Astrocyte (in vitro differentiated cells and primary cell): ENCODE measurements at regions not wholly inside any gene's neighbourhood (a gene's known extent, or its start where the extent isn't known, plus 50 kb on each side); places are given as distances from the start of the nearest gene placed in this dataset.

Experiments used
- DNase-seq: peaks from one replicate; pipeline ENCODE4 v3.0.0-alpha.2; 2010; ENCODE audit warnings: low read depth
- FAIRE-seq: peaks from 2 replicates; lab custom pipeline; 2011; peaks lifted over from hg19 to GRCh38; lab: Jason Lieb, UNC
- H2AFZ ChIP-seq: 2 replicates; pipeline ENCODE4 v1.6.0; 2012; ENCODE audit warnings: low read depth, low read length, inconsistent platforms
- H3K27ac ChIP-seq: 2 replicates; pipeline ENCODE4 v1.5.1; 2011; ENCODE audit warnings: low read depth, low read length, inconsistent platforms
- H3K27me3 ChIP-seq: 2 replicates; pipeline ENCODE4 v1.6.0; 2011; ENCODE audit warnings: low read length, inconsistent platforms; ENCODE audit not compliant: insufficient read depth
- H3K36me3 ChIP-seq: 2 replicates; pipeline ENCODE4 v1.5.1; 2011; ENCODE audit warnings: low read length, inconsistent platforms; ENCODE audit not compliant: insufficient read depth
- H3K4me1 ChIP-seq: 2 replicates; pipeline ENCODE4 v1.5.1; 2011; ENCODE audit warnings: low read length, inconsistent platforms; ENCODE audit not compliant: insufficient read depth
- H3K4me2 ChIP-seq: 2 replicates; pipeline ENCODE4 v1.6.0; 2012; ENCODE audit warnings: low read length, inconsistent platforms
- H3K4me3 ChIP-seq: 2 replicates; pipeline ENCODE4 v1.5.1; 2011; ENCODE audit warnings: low read depth, mild to moderate bottlenecking, low read length, inconsistent platforms; ENCODE audit not compliant: insufficient read depth
- H3K79me2 ChIP-seq: 2 replicates; pipeline ENCODE4 v1.6.0; 2012; ENCODE audit warnings: mild to moderate bottlenecking, low read length, inconsistent platforms; ENCODE audit not compliant: insufficient read depth
- H3K9ac ChIP-seq: 2 replicates; pipeline ENCODE4 v1.6.0; 2012; ENCODE audit warnings: mild to moderate bottlenecking, low read length, inconsistent platforms
- H3K9me3 ChIP-seq: 2 replicates; pipeline ENCODE4 v1.5.1; 2012; ENCODE audit warnings: low read depth, mild to moderate bottlenecking, low read length, inconsistent platforms; ENCODE audit not compliant: insufficient read depth
- H4K20me1 ChIP-seq: 2 replicates; pipeline ENCODE4 v1.6.0; 2012; ENCODE audit warnings: low read length, inconsistent platforms; ENCODE audit not compliant: insufficient read depth
- H3K27ac Mint-ChIP-seq: one replicate; pipeline ENCODE4 v1.8.0; 2021; ENCODE audit warnings: mild to moderate bottlenecking, mixed read lengths; ENCODE audit not compliant: unreplicated experiment
- H3K27me3 Mint-ChIP-seq: one replicate; pipeline ENCODE4 v1.8.0; 2021; ENCODE audit warnings: low read depth, mixed read lengths; ENCODE audit not compliant: unreplicated experiment
- H3K36me3 Mint-ChIP-seq: one replicate; pipeline ENCODE4 v1.8.0; 2021; ENCODE audit warnings: low read depth, mixed read lengths; ENCODE audit not compliant: unreplicated experiment
- H3K4me1 Mint-ChIP-seq: one replicate; pipeline ENCODE4 v1.8.0; 2021; ENCODE audit warnings: low read depth, mixed read lengths; ENCODE audit not compliant: unreplicated experiment
- H3K4me3 Mint-ChIP-seq: one replicate; pipeline ENCODE4 v1.8.0; 2021; ENCODE audit warnings: mild to moderate bottlenecking, moderate library complexity, mixed read lengths; ENCODE audit not compliant: unreplicated experiment
- H3K9me3 Mint-ChIP-seq: one replicate; pipeline ENCODE4 v1.8.0; 2021; ENCODE audit warnings: mild to moderate bottlenecking, mixed read lengths; ENCODE audit not compliant: unreplicated experiment
- EZH2 ChIP-seq: IDR thresholded peaks from 2 replicates; pipeline ENCODE4 v1.6.1; 2012; ENCODE audit warnings: mild to moderate bottlenecking, low read length, inconsistent platforms; ENCODE audit not compliant: insufficient read depth
- TF ChIP-seq, protein P1 (sequence below): IDR thresholded peaks from 2 replicates; pipeline ENCODE4 v1.5.1; 2011; ENCODE audit warnings: low read depth, mild to moderate bottlenecking, inconsistent platforms, low read length, moderate library complexity; ENCODE audit not compliant: insufficient read depth

DNA sequence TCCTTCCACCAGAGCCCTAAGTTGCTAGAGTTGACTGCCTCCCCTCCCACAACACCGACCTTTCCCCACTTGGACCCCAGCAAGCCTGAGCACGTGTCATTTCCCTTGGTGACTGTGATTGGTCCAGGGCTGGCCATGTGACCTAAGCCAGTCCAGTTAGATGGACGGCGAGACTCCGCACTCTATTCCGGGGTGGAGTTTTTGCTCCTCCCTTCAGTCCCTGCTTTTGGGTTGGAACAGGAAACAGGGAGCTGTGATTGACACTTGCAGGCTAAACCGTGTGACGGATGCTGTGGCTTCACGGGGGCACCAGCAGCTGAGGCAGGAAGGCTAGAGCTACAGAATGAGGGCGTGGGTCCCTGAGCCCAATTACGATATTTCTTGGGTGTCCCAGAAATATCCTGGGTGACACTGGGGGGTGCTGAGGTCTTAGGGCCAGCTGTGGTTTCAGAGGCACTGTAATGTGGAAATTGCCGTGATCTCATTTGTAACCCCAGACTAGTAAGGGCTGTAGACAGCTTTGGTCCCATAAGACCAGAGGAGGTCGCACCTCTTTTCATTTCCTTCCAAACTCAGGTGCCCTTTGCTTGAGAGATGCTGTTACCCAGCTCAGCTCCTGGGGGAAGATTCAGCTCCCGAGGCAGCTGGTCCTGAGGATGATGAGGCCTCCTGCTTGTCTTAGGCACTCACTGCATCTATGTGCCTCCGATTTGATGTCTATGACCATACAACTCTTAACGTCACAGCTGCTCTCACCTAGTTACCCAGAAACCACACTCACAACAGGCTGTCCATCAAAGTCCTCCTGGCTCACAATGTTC, 102.7 kb upstream of the NPTX2 start:
- H3K9ac ChIP-seq = no peak overlapping the region
- no peak overlapping the region for H3K4me3 ChIP-seq
- no peaks in the 10 kb centered on the region for H3K4me1 ChIP-seq
- no peaks in the 10 kb centered on the region for H3K9me3 Mint-ChIP-seq
- peaks cover 24% of the 10 kb centered on the region for H3K27me3 Mint-ChIP-seq
- H3K4me1 Mint-ChIP-seq = no peaks in the 10 kb centered on the region
- H3K27me3 ChIP-seq = no peaks in the 10 kb centered on the region
- no peak overlapping the region for H3K27ac ChIP-seq
- no peaks in the 10 kb centered on the region for H3K36me3 ChIP-seq
- no peak overlapping the region for H2AFZ ChIP-seq
- H3K4me3 Mint-ChIP-seq = no peak overlapping the region
- H4K20me1 ChIP-seq = no peaks in the 10 kb centered on the region
- no peak overlapping the region for H3K4me2 ChIP-seq
- FAIRE-seq (no peak), DNase-seq (no peak)
- no peaks in the 10 kb centered on the region for H3K79me2 ChIP-seq
- no peak overlapping the region for H3K27ac Mint-ChIP-seq
- TF ChIP-seq, protein P1, sequence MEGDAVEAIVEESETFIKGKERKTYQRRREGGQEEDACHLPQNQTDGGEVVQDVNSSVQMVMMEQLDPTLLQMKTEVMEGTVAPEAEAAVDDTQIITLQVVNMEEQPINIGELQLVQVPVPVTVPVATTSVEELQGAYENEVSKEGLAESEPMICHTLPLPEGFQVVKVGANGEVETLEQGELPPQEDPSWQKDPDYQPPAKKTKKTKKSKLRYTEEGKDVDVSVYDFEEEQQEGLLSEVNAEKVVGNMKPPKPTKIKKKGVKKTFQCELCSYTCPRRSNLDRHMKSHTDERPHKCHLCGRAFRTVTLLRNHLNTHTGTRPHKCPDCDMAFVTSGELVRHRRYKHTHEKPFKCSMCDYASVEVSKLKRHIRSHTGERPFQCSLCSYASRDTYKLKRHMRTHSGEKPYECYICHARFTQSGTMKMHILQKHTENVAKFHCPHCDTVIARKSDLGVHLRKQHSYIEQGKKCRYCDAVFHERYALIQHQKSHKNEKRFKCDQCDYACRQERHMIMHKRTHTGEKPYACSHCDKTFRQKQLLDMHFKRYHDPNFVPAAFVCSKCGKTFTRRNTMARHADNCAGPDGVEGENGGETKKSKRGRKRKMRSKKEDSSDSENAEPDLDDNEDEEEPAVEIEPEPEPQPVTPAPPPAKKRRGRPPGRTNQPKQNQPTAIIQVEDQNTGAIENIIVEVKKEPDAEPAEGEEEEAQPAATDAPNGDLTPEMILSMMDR = no peak
- TF ChIP-seq EZH2 = no peak
- H3K36me3 Mint-ChIP-seq = no peaks in the 10 kb centered on the region
- no peaks in the 10 kb centered on the region for H3K9me3 ChIP-seq

DNA sequence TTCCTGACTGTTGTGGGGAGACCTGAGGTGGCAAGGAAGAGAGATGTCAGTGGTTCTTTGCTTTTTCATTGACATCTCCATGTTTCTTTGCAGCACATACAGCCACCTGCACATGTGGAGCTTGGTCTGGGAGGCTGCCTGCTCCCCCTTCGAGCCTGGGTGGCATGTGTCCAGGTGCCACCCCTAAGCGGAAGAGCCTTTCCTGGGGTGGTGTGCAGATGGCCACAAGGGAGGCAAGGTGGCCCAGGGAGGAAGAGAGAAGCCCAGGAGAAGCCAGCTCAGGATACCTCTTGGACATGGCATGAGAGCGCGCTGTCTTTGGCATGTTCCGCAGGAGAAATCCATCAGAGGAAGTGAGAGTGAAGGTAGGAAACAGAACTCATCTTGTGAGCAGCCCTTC, 105.9 kb upstream of the NPTX2 start:
- H3K27me3 ChIP-seq = no peaks in the 10 kb centered on the region
- no peak overlapping the region for H3K4me3 ChIP-seq
- H3K27ac ChIP-seq = no peak overlapping the region
- H3K36me3 ChIP-seq = no peaks in the 10 kb centered on the region
- no peak for TF ChIP-seq EZH2
- TF ChIP-seq, protein P1 = no peak
- H3K4me1 Mint-ChIP-seq = no peaks in the 10 kb centered on the region
- peaks cover 27% of the 10 kb centered on the region for H3K27me3 Mint-ChIP-seq
- H3K9me3 ChIP-seq = no peaks in the 10 kb centered on the region
- no peak overlapping the region for H3K4me3 Mint-ChIP-seq
- H3K79me2 ChIP-seq = no peaks in the 10 kb centered on the region
- H3K27ac Mint-ChIP-seq = no peak overlapping the region
- H3K9ac ChIP-seq = no peak overlapping the region
- no peaks in the 10 kb centered on the region for H4K20me1 ChIP-seq
- no peaks in the 10 kb centered on the region for H3K4me1 ChIP-seq
- H2AFZ ChIP-seq = no peak overlapping the region
- no peak for DNase-seq
- H3K4me2 ChIP-seq = no peak overlapping the region
- H3K36me3 Mint-ChIP-seq = no peaks in the 10 kb centered on the region
- no peaks in the 10 kb centered on the region for H3K9me3 Mint-ChIP-seq
- no peak for FAIRE-seq

DNA sequence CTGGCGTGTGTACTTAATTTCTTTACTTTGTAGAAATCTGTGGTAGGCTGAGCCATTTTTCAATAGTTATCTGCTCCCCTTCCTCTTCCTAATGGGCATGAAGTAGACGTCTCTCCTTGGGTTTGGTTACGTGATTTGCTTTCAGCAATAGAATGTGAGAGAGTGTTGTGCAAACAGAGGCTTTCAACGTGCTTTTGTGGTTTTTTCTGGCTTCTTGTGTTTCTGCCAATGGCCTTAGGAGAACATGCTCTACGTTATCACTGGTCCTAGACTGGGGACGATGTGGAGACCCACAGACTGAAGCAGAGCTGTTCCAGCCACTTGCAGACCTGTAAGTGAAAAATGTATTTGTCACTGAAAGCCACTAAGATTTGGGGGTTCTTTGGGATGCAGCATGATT, 107.2 kb upstream of the NPTX2 start:
- DNase-seq (no peak), FAIRE-seq (no peak)
- H3K9me3 ChIP-seq = no peaks in the 10 kb centered on the region
- no peaks in the 10 kb centered on the region for H3K4me1 Mint-ChIP-seq
- no peak overlapping the region for H2AFZ ChIP-seq
- peaks cover 32% of the 10 kb centered on the region for H3K27me3 Mint-ChIP-seq
- no peaks in the 10 kb centered on the region for H3K79me2 ChIP-seq
- H3K4me3 ChIP-seq = no peak overlapping the region
- H3K27ac ChIP-seq = no peak overlapping the region
- no peaks in the 10 kb centered on the region for H3K27me3 ChIP-seq
- no peaks in the 10 kb centered on the region for H3K4me1 ChIP-seq
- TF ChIP-seq EZH2 = no peak
- TF ChIP-seq, protein P1 = no peak
- no peak overlapping the region for H3K27ac Mint-ChIP-seq
- no peak overlapping the region for H3K4me3 Mint-ChIP-seq
- no peaks in the 10 kb centered on the region for H4K20me1 ChIP-seq
- no peaks in the 10 kb centered on the region for H3K9me3 Mint-ChIP-seq
- H3K4me2 ChIP-seq = no peak overlapping the region
- no peak overlapping the region for H3K9ac ChIP-seq
- no peaks in the 10 kb centered on the region for H3K36me3 ChIP-seq
- no peaks in the 10 kb centered on the region for H3K36me3 Mint-ChIP-seq
